GM23338 (cell line): ENCODE measurements at regions not wholly inside any gene's neighbourhood (a gene's known extent, or its start where the extent isn't known, plus 50 kb on each side); places are given as distances from the start of the nearest gene placed in this dataset.
"Not testable (repeated sequence)": the region's sequence is repeated elsewhere in the genome, so short reads cannot be mapped to it uniquely, and the experiment has no call there.

Experiments
- CREB1 ChIP-seq: fragments of 250-450 bp; sonication (Bioruptor Pico); IDR thresholded peaks from 2 replicates; pipeline ENCODE4 v1.5.0; 2020; ENCODE audit warnings: low read depth, mild to moderate bottlenecking, moderate library complexity
- CTCF ChIP-seq, 2 experiments: fragments of 200-600 bp in 1 of 2; sonication (generic) in 1 of 2; conservative IDR thresholded peaks; 2 replicates each; pipeline versions ENCODE4 v1.5.1 to v1.6.1; 2016 to 2017; ENCODE audit warnings: antibody characterized with exemption in 2 of 2, low read depth in 2 of 2, mild to moderate bottlenecking in 2 of 2, moderate library complexity in 1 of 2
- ETS1 ChIP-seq: IDR thresholded peaks from 2 replicates; pipeline ENCODE4 v1.6.1; 2016; ENCODE audit warnings: antibody characterized with exemption
- EZH2 ChIP-seq: fragments of 200-600 bp; sonication (generic); IDR thresholded peaks from one replicate; pipeline ENCODE4 v1.8.0; 2017; ENCODE audit warnings: antibody characterized with exemption, mild to moderate bottlenecking, low read depth; ENCODE audit not compliant: unreplicated experiment
- EZH2phosphoT487 ChIP-seq: fragments of 200-600 bp; sonication (generic); IDR thresholded peaks from one replicate; pipeline ENCODE4 v1.8.1; 2018; ENCODE audit warnings: antibody characterized with exemption; ENCODE audit not compliant: unreplicated experiment
- JUNB ChIP-seq: IDR thresholded peaks from one replicate; pipeline ENCODE4 v1.6.1; 2016; ENCODE audit warnings: antibody characterized with exemption; ENCODE audit not compliant: unreplicated experiment
- NANOG ChIP-seq: IDR thresholded peaks from 2 replicates; pipeline ENCODE4 v1.6.1; 2016; ENCODE audit warnings: antibody characterized with exemption, borderline replicate concordance
- POLR2AphosphoS5 ChIP-seq: IDR thresholded peaks from 2 replicates; pipeline ENCODE4 v1.6.1; 2016; ENCODE audit warnings: antibody characterized with exemption, low read depth
- STAT1 ChIP-seq: IDR thresholded peaks from one replicate; pipeline ENCODE4 v1.6.1; 2016; ENCODE audit warnings: antibody characterized with exemption; ENCODE audit not compliant: unreplicated experiment
- ZNF114 ChIP-seq: fragments of 250-450 bp; sonication (Bioruptor Pico); IDR thresholded peaks from 2 replicates; pipeline ENCODE4 v1.5.0; 2020; ENCODE audit warnings: mild to moderate bottlenecking, moderate library complexity
- ZNF331 ChIP-seq: fragments of 250-450 bp; sonication (Bioruptor Pico); IDR thresholded peaks from 2 replicates; pipeline ENCODE4 v1.5.0; 2020; ENCODE audit warnings: low read depth, mild to moderate bottlenecking, moderate library complexity
- ZNF462 ChIP-seq: fragments of 250-450 bp; sonication (Bioruptor Pico); IDR thresholded peaks from 2 replicates; pipeline ENCODE4 v1.5.0; 2020; ENCODE audit warnings: mild to moderate bottlenecking, moderate library complexity
- TF ChIP-seq, protein P1 (sequence below): IDR thresholded peaks from one replicate; pipeline ENCODE4 v1.6.1; 2018; ENCODE audit warnings: antibody characterized with exemption; ENCODE audit not compliant: unreplicated experiment

GRCh38 chr16:21350851-21351250 lies 72.8 kb upstream of the CRYM start:
- TF ChIP-seq CTCF (conservative IDR thresholded peaks at IDR 0.05; ENCODE audit: low read depth in 2 of 2); EZH2; POLR2AphosphoS5; EZH2phosphoT487; CREB1 (CRISPR knock-in tag); ETS1; JUNB; STAT1; ZNF114 (CRISPR knock-in tag); NANOG; ZNF331 (CRISPR knock-in tag); ZNF462: not testable (repeated sequence)
- TF ChIP-seq, protein P1, sequence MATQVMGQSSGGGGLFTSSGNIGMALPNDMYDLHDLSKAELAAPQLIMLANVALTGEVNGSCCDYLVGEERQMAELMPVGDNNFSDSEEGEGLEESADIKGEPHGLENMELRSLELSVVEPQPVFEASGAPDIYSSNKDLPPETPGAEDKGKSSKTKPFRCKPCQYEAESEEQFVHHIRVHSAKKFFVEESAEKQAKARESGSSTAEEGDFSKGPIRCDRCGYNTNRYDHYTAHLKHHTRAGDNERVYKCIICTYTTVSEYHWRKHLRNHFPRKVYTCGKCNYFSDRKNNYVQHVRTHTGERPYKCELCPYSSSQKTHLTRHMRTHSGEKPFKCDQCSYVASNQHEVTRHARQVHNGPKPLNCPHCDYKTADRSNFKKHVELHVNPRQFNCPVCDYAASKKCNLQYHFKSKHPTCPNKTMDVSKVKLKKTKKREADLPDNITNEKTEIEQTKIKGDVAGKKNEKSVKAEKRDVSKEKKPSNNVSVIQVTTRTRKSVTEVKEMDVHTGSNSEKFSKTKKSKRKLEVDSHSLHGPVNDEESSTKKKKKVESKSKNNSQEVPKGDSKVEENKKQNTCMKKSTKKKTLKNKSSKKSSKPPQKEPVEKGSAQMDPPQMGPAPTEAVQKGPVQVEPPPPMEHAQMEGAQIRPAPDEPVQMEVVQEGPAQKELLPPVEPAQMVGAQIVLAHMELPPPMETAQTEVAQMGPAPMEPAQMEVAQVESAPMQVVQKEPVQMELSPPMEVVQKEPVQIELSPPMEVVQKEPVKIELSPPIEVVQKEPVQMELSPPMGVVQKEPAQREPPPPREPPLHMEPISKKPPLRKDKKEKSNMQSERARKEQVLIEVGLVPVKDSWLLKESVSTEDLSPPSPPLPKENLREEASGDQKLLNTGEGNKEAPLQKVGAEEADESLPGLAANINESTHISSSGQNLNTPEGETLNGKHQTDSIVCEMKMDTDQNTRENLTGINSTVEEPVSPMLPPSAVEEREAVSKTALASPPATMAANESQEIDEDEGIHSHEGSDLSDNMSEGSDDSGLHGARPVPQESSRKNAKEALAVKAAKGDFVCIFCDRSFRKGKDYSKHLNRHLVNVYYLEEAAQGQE = not testable (repeated sequence)
